Epithelial cell of esophagus (primary cell): ENCODE measurements at regions not wholly inside any gene's neighbourhood (a gene's known extent, or its start where the extent isn't known, plus 50 kb on each side); places are given as distances from the start of the nearest gene placed in this dataset.
A peak's percentile ranks its signal among the peaks of the same experiment; 100 is the strongest.

ENCODE experiments used
- DNase-seq: peaks from one replicate; pipeline ENCODE4 v3.0.0; 2010; ENCODE audit warnings: low read depth
- H3K4me3 ChIP-seq: 2 replicates; pipeline ENCODE4 v1.5.1; 2011; ENCODE audit warnings: mild to moderate bottlenecking, low read length, control low read depth
- CTCF ChIP-seq: IDR thresholded peaks from 2 replicates; pipeline ENCODE4 v1.5.1; 2011; ENCODE audit warnings: low read depth, mild to moderate bottlenecking, low read length, control low read depth, inconsistent platforms; ENCODE audit not compliant: insufficient read depth; ENCODE audit errors: missing control alignments

- no peak overlapping the region for H3K4me3 ChIP-seq
- TF ChIP-seq CTCF = no peak
- peak; percentile 16 for DNase-seq
These were observed 154.1 kb upstream of the ADO start for GRCh38 chr10:62650411-62650810.

- TF ChIP-seq CTCF = no peak
- DNase-seq = no peak
- H3K4me3 ChIP-seq = no peak overlapping the region
These were observed 153.2 kb upstream of the ADO start for GRCh38 chr10:62651341-62651740.

GRCh38 chr10:62652114-62652513 lies 152.4 kb upstream of the ADO start:
- no peak for TF ChIP-seq CTCF
- no peak overlapping the region for H3K4me3 ChIP-seq
- DNase-seq = peak; percentile 7

GRCh38 chr10:62652564-62652963 lies 152.0 kb upstream of the ADO start:
- no peak for DNase-seq
- TF ChIP-seq CTCF = no peak
- no peak overlapping the region for H3K4me3 ChIP-seq

DNA sequence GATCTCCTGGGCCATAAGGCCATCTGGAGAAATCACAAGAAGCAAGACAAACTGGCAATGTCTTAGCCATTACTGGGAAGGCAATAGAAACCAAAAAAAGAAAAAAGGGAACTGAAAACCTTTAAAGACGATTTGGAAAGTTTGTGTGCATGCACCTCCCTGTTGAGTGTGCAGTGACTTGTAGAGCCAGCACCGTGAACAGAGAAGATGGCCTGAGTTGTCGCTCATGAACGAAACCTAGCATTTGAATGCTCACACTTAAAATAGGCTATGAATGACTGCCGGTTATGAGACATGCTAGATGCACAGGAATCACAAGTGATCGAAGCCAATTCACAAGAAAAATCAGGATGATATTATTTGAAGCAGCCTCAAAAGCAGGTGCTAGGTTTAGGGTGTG lies 151.3 kb upstream of the ADO start:
- no peak overlapping the region for H3K4me3 ChIP-seq
- DNase-seq = no peak
- no peak for TF ChIP-seq CTCF

GRCh38 chr10:62654966-62655336 lies 149.6 kb upstream of the ADO start:
- no peak for DNase-seq
- H3K4me3 ChIP-seq = no peak overlapping the region
- no peak for TF ChIP-seq CTCF

- TF ChIP-seq CTCF = no peak
- no peak for DNase-seq
- H3K4me3 ChIP-seq = no peak overlapping the region
These were observed 149.1 kb upstream of the ADO start for GRCh38 chr10:62655337-62655994.
